Activated T-cell treated with anti-CD3 and anti-CD28 coated beads, Interleukin-2, amount 50 U/mL, for 72 hours (primary cell): ENCODE measurements at regions not wholly inside any gene's neighbourhood (a gene's known extent, or its start where the extent isn't known, plus 50 kb on each side); places are given as distances from the start of the nearest gene placed in this dataset.

ENCODE experiments used
- ATAC-seq, 2 donors: fragments of 150-1000 bp; cut with Tn5 transposase; replicated peaks in 1 of 2; 2 replicates each; pipeline ENCODE4 v1.10.0; 2021; ENCODE audit warnings: moderate library complexity in 2 of 2, mild to moderate bottlenecking in 1 of 2
- DNase-seq, 2 donors: peaks; one replicate each; pipeline ENCODE4 v3.0.0; 2021 to 2022; ENCODE audit warnings: mixed read lengths in 1 of 2
- H3K27ac Mint-ChIP-seq: one replicate; pipeline ENCODE4 v1.8.0; 2022; ENCODE audit warnings: mild to moderate bottlenecking, moderate library complexity, mixed read lengths
- H3K27me3 Mint-ChIP-seq: one replicate; pipeline ENCODE4 v1.8.0; 2022; ENCODE audit warnings: low read depth, mixed read lengths
- H3K36me3 Mint-ChIP-seq, 2 donors: one replicate each; pipeline ENCODE4 v1.8.0; 2022; ENCODE audit warnings: mixed read lengths in 2 of 2, mild to moderate bottlenecking in 1 of 2; ENCODE audit not compliant: insufficient read depth in 2 of 2
- H3K4me1 Mint-ChIP-seq: one replicate; pipeline ENCODE4 v1.8.0; 2022; ENCODE audit warnings: low read depth, mixed read lengths
- H3K4me3 Mint-ChIP-seq, 2 donors: one replicate each; pipeline ENCODE4 v1.8.0; 2022; ENCODE audit warnings: mild to moderate bottlenecking in 2 of 2, mixed read lengths in 2 of 2, moderate library complexity in 2 of 2
- H3K9me3 Mint-ChIP-seq, 2 donors: one replicate each; pipeline ENCODE4 v1.8.0; 2022; ENCODE audit warnings: mixed read lengths in 2 of 2

DNA sequence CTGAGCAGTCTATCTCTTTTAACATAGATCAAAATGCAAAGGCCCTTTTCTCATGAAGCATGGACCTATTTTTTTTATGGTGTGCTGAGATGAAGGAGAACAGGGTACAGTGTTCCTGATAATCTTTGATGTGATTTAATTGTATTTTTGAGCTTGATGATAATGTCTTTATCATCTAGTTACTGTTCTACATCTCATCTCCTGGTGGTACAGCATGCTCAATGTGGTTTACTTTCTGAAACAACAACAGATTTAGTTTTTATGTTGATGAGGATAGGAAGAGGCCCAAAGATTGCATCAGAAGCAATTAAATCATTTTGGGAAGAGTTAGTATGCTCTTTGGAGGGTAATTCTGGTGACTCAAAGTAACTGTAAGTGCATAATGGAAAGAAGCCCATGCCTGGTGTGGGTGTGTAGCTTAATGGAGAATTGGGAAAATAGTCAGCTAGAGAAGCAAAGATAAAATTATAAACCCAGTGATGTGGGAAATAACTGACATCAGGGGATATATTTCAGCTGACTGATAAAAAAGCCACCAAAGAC is 123.0 kb upstream of the KCNN2 start:
- H3K4me3 Mint-ChIP-seq = no peak overlapping the region
- peaks cover 3 to 5% of the 10 kb centered on the region in 2 donors for H3K9me3 Mint-ChIP-seq
- peaks cover 0 to 2% of the 10 kb centered on the region in 2 donors for H3K36me3 Mint-ChIP-seq
- H3K4me1 Mint-ChIP-seq = no peaks in the 10 kb centered on the region
- no peaks in the 10 kb centered on the region for H3K27me3 Mint-ChIP-seq
- ATAC-seq (no peak), DNase-seq (no peak)
- no peak overlapping the region for H3K27ac Mint-ChIP-seq

DNA sequence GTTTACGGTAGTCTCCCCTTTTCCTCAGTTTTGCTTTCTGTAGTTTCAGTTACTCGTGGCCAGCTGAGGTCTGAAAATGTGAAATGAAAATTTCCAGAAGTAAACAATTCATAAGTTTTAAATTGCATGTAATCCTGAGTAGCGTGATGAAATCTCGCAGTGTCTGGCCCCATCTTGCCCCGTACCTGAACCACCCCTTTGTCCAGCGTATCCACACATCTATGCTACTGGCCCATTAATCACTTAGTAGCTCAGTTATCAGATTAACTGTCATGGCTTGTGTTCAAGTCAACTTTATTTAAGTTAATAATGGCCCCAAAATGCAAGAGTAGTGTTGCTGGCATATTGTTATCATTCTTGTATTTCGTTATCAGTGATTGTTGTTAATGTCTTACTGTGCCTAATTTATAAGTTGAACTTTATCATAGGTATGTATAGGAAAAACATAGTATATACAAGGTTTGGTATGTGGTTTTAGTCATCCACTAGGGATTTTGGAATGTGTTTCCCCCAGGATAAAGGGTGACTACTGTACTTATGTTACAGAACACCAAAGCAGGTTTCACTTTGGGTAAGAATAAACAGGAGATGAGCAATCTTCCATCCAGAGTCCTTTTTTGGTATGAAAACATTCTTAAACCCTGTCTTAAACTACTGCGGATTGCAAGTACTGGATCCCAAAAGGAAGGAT is 118.4 kb upstream of the KCNN2 start:
- no peak overlapping the region for H3K27ac Mint-ChIP-seq
- peaks cover 0 to 2% of the 10 kb centered on the region in 2 donors for H3K9me3 Mint-ChIP-seq
- DNase-seq = no peak
- no peak for ATAC-seq
- no peaks in the 10 kb centered on the region for H3K4me1 Mint-ChIP-seq
- no peaks in the 10 kb centered on the region for H3K27me3 Mint-ChIP-seq
- H3K36me3 Mint-ChIP-seq = no peaks in the 10 kb centered on the region
- no peak overlapping the region for H3K4me3 Mint-ChIP-seq

DNA sequence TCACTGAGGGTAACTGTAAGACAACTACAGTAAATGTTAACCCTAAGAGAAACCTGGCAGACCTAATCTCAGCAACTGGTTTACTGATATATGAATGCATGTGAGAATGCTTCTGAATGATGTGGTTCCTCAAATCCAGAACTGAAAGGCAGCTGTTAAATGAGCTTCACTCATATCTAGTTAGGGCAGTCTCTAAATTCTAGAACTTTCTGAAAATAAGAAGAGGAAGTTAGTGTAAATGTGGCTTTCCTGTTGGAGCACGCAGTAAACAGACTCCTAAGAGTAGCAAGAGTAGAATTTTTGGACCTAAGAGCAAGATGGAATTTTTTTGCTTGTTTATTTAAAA is 117.9 kb upstream of the KCNN2 start:
- no peaks in the 10 kb centered on the region for H3K4me1 Mint-ChIP-seq
- H3K27me3 Mint-ChIP-seq = no peaks in the 10 kb centered on the region
- ATAC-seq = no peak
- H3K36me3 Mint-ChIP-seq = no peaks in the 10 kb centered on the region
- no peak overlapping the region for H3K27ac Mint-ChIP-seq
- no peaks in the 10 kb centered on the region for H3K9me3 Mint-ChIP-seq
- no peak overlapping the region for H3K4me3 Mint-ChIP-seq
- no peak for DNase-seq

DNA sequence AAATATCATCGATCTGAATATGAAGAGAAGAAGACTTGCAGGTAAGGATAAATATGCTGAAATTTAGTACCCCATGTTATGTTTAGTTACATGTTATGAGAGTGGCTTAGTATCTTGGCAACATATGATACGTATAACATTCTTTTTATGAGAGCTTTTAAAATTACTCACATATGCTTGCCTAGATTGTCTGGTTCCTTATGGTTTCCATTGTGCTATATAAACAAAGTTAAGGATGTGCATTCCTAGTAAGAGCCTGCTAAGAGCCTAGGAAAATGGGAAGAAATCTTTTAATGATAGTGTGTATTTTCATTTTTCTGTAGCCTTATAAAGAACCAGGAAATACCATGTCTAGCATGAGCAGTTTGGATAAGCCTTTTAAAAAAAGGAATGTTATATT is 112.0 kb upstream of the KCNN2 start:
- H3K27ac Mint-ChIP-seq = no peak overlapping the region
- no peak for DNase-seq
- H3K4me3 Mint-ChIP-seq = no peak overlapping the region
- H3K36me3 Mint-ChIP-seq = no peaks in the 10 kb centered on the region
- H3K4me1 Mint-ChIP-seq = no peaks in the 10 kb centered on the region
- H3K27me3 Mint-ChIP-seq = no peaks in the 10 kb centered on the region
- ATAC-seq = no peak
- H3K9me3 Mint-ChIP-seq = no peaks in the 10 kb centered on the region

DNA sequence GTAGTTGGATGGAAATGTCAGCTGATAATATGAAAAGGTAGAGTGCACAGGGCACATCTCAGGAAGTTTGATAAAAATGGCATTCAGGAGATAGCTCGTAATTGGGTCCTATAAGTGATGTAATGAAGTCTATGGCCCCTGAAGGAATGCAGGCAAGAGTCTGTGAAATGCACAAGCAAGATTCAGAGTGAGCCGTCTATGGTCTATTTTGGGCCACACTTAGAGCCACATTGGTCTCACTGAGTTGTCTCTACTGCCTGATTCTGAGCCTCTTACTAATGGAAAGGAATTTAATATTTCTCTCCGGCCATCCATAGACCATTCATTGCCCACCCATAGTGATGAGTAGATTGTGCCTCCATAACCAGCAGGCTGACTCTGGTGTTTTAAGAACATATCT is 111.3 kb upstream of the KCNN2 start:
- ATAC-seq (no peak), DNase-seq (no peak)
- Mint-ChIP-seq H3K27ac (no peak overlapping the region), H3K36me3 (no peaks in the 10 kb centered on the region), H3K4me3 (no peak overlapping the region), H3K27me3 (no peaks in the 10 kb centered on the region), H3K4me1 (no peaks in the 10 kb centered on the region), H3K9me3 (peaks cover 0 to 4% of the 10 kb centered on the region in 2 donors)

DNA sequence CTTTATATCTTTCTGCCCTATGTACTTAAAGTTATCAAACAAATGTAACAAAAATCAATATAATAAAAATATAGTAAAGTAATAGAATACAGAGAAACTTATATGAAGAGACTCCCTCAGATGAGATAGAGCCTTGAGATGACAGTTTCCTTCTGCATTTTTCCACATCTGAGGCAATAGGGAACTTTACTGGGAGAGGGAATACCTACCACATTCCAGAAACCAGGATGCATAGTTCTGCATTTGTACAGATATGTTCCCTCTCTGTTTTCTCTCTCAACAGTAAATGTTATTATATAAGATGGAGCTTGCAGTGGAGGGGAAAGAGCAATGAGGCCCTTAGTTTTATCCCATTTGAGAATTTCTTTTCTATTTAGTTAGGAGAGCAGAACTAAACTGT is 109.6 kb upstream of the KCNN2 start:
- Mint-ChIP-seq H3K27ac (no peak overlapping the region), H3K27me3 (no peaks in the 10 kb centered on the region), H3K4me1 (no peaks in the 10 kb centered on the region), H3K36me3 (no peaks in the 10 kb centered on the region), H3K9me3 (peaks cover 0 to 4% of the 10 kb centered on the region in 2 donors), H3K4me3 (no peak overlapping the region)
- DNase-seq (no peak), ATAC-seq (no peak)

DNA sequence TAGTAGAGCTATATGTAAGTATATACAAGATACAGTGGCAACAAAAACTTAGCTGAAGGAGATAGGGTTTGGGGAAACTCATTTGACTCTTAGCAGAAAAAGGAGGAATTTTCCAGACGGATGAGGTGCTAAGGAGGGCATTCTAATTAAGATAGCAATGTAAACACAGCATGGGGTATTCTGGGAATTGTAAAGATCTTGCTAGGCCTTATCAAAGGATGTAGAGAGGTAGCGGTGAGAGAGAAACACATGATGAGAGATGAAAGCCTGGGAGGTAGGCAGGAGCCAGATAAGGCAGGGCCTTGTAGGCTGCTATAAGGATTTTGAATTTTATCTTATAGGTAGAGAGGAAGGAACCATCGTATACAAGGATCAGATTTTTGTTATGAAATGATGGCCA is 106.6 kb upstream of the KCNN2 start:
- H3K4me1 Mint-ChIP-seq = no peaks in the 10 kb centered on the region
- no peaks in the 10 kb centered on the region for H3K36me3 Mint-ChIP-seq
- ATAC-seq (no peak), DNase-seq (no peak)
- peaks cover 2 to 10% of the 10 kb centered on the region in 2 donors for H3K9me3 Mint-ChIP-seq
- no peak overlapping the region for H3K4me3 Mint-ChIP-seq
- H3K27ac Mint-ChIP-seq = no peak overlapping the region
- no peaks in the 10 kb centered on the region for H3K27me3 Mint-ChIP-seq

DNA sequence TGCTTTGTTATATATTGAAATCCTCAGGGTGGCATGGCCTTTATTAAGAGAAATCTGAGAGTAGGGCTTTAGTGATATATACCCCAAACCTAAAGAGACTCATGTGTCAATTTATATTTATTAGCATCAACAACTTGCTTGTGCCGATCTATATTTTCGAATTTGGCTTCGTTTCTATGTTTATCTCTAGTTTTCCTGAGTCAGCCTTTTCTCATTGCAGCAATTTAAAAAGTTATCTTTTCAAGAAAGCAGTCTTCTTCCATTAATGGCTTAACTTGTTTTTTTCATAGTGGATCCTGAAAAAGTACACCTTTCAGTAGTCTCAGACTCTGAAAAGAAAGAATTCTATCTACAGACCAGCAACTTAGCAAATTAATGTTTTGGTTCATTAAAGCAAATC is 99.9 kb upstream of the KCNN2 start:
- ATAC-seq (no peak), DNase-seq (no peak)
- Mint-ChIP-seq H3K4me3 (no peak overlapping the region), H3K36me3 (no peaks in the 10 kb centered on the region), H3K4me1 (no peaks in the 10 kb centered on the region), H3K27me3 (no peaks in the 10 kb centered on the region), H3K27ac (no peak overlapping the region), H3K9me3 (peaks cover 2 to 5% of the 10 kb centered on the region in 2 donors)

DNA sequence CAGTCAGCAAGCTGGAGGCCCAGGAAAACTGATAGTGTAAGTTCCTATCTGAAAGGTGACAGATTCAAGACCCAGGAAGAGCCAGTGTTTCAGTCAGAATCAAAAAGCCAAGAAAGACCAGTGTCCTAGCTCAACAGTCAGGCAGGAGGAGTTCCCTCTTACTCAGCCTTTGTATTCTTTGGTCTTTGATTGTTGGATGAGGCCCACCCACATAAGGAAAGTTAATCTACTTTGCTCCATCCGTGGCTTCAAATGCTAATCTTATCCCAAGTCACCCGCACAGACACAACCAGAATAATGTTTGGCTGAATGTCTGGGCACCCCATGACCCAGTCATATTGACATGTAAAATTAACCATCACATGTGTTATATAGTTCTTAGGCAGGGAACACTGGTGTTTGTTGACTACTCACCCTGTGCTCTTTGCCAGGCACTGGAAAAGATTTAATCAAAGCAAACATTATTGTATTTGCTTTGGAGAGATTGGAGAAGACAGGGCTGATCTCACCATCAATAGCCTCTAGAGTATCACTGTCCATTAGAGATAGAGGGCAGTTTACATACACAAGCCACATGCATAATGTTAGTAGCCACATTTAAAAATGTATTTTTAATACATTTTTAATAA is 96.3 kb upstream of the KCNN2 start:
- no peak for DNase-seq
- H3K36me3 Mint-ChIP-seq = no peaks in the 10 kb centered on the region
- no peak for ATAC-seq
- no peak overlapping the region for H3K4me3 Mint-ChIP-seq
- no peaks in the 10 kb centered on the region for H3K9me3 Mint-ChIP-seq
- H3K4me1 Mint-ChIP-seq = no peaks in the 10 kb centered on the region
- H3K27me3 Mint-ChIP-seq = no peaks in the 10 kb centered on the region
- no peak overlapping the region for H3K27ac Mint-ChIP-seq

DNA sequence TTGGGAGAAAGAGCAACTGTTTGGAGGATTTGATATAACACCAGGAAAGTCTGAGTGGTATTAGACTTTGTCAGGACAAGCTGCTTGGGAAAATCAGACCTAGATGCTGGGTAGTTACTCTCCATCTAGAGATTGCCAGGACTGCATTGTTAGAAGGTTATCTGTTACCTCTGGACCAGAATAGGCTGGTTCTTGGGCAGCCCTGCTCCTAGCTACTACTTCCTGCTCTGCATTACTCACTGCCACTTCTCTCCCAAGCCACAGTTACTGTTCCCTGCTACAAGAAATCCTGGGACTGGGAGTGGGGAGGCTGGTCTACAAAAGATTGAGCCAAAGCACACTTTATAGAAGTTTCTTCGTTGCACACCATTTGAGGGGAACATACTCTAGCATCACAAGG is 95.5 kb upstream of the KCNN2 start:
- DNase-seq = no peak
- Mint-ChIP-seq H3K27me3 (no peaks in the 10 kb centered on the region), H3K4me1 (no peaks in the 10 kb centered on the region), H3K9me3 (no peaks in the 10 kb centered on the region), H3K36me3 (no peaks in the 10 kb centered on the region), H3K27ac (no peak overlapping the region), H3K4me3 (no peak overlapping the region)
- no peak for ATAC-seq

DNA sequence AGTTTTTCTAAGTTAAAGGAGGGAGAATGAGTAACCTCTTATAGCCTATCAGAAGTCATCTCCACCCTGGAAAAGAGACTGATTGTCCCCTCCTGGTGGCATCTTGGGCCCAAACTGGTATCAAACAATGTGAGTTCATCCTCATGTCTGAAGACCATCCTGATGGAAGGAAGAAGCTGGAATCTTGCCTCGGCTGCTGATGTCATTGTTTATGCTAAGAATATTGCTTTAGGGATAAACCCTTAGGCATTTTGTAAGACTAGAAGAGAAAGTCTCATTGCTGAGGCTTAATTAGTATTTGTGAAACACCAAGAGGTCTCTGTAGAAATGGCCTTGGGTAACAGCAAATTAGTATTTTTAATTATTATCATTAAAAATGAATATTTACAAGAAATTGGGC is 65.7 kb upstream of the KCNN2 start:
- H3K36me3 Mint-ChIP-seq = no peaks in the 10 kb centered on the region
- H3K4me3 Mint-ChIP-seq = no peak overlapping the region
- H3K4me1 Mint-ChIP-seq = no peaks in the 10 kb centered on the region
- no peak for ATAC-seq
- H3K27me3 Mint-ChIP-seq = no peaks in the 10 kb centered on the region
- no peak overlapping the region for H3K27ac Mint-ChIP-seq
- no peaks in the 10 kb centered on the region for H3K9me3 Mint-ChIP-seq
- DNase-seq = no peak

DNA sequence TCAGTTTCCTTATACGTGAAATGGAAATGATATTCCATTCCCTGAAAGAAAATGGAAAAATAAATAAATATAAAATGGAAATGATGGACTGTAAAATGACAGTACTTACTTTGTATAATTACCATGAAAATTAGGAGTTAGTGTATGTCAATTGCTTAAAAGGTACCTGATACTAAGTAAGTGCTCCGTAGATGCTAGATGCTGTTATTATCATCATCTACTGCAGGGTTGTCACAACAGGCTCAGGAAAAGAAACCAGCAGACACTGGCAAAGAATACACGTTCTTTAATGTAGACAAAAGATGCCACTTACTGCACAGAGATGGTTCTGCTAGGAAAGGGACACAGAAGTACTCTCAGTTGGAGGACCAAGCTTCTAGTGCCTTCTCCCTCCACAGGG is 64.0 kb upstream of the KCNN2 start:
- H3K4me3 Mint-ChIP-seq = no peak overlapping the region
- H3K36me3 Mint-ChIP-seq = no peaks in the 10 kb centered on the region
- ATAC-seq (no peak), DNase-seq (no peak)
- H3K27ac Mint-ChIP-seq = no peak overlapping the region
- no peaks in the 10 kb centered on the region for H3K4me1 Mint-ChIP-seq
- peaks cover 0 to 2% of the 10 kb centered on the region in 2 donors for H3K9me3 Mint-ChIP-seq
- H3K27me3 Mint-ChIP-seq = no peaks in the 10 kb centered on the region

DNA sequence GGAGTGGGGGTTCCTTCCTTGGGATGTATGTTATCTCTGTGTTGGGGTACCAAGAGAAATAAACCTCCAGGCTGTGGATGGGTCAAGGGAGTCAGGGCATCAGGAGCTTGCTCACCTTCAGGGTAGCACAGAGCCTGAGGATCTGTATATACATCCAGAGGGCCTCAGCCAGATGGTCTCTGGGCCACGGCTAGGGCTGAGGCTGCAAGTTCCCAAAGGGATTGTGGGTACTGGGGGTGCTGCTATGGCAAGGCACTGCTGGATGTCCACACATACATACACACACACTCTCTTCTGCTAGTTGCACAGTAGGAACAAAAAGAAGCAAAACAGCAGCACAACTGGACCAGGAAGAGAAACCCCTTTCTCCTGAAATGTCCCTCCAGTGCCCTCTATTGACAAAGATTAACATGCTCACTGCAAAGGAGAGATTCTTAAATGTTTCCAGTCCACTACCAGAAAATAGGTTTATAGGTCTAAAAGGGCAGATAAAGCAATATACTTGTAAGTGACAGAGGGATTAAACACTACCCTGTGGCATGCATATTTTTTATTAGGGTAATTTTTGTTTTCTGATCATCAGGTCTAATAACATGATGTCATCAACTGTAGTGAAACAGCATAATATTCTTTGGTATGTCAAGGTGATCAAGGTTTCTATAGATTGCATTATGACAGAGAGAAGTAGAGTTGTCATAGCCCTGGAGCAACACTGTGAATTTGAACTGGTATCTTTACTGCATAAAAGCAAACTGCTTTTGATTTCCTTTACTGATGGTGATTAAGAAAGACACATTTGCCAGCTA is 56.3 kb upstream of the KCNN2 start:
- DNase-seq = no peak
- no peaks in the 10 kb centered on the region for H3K27me3 Mint-ChIP-seq
- no peak for ATAC-seq
- no peaks in the 10 kb centered on the region for H3K36me3 Mint-ChIP-seq
- no peak overlapping the region for H3K4me3 Mint-ChIP-seq
- H3K9me3 Mint-ChIP-seq = peaks cover 0 to 2% of the 10 kb centered on the region in 2 donors
- H3K27ac Mint-ChIP-seq = no peak overlapping the region
- H3K4me1 Mint-ChIP-seq = no peaks in the 10 kb centered on the region
